ENCODE measurements at regions not wholly inside any gene's neighbourhood (a gene's known extent, or its start where the extent isn't known, plus 50 kb on each side); places are given as distances from the start of the nearest gene placed in this dataset.

- TF ChIP-seq, protein P1, sequence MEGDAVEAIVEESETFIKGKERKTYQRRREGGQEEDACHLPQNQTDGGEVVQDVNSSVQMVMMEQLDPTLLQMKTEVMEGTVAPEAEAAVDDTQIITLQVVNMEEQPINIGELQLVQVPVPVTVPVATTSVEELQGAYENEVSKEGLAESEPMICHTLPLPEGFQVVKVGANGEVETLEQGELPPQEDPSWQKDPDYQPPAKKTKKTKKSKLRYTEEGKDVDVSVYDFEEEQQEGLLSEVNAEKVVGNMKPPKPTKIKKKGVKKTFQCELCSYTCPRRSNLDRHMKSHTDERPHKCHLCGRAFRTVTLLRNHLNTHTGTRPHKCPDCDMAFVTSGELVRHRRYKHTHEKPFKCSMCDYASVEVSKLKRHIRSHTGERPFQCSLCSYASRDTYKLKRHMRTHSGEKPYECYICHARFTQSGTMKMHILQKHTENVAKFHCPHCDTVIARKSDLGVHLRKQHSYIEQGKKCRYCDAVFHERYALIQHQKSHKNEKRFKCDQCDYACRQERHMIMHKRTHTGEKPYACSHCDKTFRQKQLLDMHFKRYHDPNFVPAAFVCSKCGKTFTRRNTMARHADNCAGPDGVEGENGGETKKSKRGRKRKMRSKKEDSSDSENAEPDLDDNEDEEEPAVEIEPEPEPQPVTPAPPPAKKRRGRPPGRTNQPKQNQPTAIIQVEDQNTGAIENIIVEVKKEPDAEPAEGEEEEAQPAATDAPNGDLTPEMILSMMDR (IDR thresholded peaks at IDR 0.05), result no peak
- no peak for TF ChIP-seq POLR2A (IDR thresholded peaks at IDR 0.05)
Observed at GRCh38 chr2:239805043-239805329, 220.2 kb downstream of the NDUFA10 start.

All from testis (tissue), 2 donors.